OCI-LY3 (cell line): ENCODE measurements at regions not wholly inside any gene's neighbourhood (a gene's known extent, or its start where the extent isn't known, plus 50 kb on each side); places are given as distances from the start of the nearest gene placed in this dataset.

ENCODE experiments used
- H2AFZ ChIP-seq: fragments of 200-600, 300-600 bp; shearing (Covaris generic); 2 replicates; pipeline ENCODE4 v1.6.0; 2014; ENCODE audit warnings: antibody characterized with exemption, low read depth, low read length
- H3K27ac ChIP-seq: fragments of 200-600, 300-600 bp; sonication (generic); 2 replicates; pipeline ENCODE4 v1.5.1; 2014; ENCODE audit warnings: mild to moderate bottlenecking, low read length, moderate library complexity, mixed read lengths
- H3K27me3 ChIP-seq: fragments of 200-600, 300-600 bp; sonication (generic); 2 replicates; pipeline ENCODE4 v1.6.1; 2014; ENCODE audit warnings: low read depth, low read length, mixed read lengths
- H3K36me3 ChIP-seq: fragments of 200-600, 300-600 bp; sonication (generic); replicated peaks from 2 replicates; pipeline ENCODE3; 2014; ENCODE audit warnings: low read depth, low read length, mixed read lengths
- H3K4me1 ChIP-seq: fragments of 300-600, 200-600 bp; sonication (generic); 2 replicates; pipeline ENCODE4 v1.6.1; 2014; ENCODE audit warnings: low read length, mixed read lengths
- H3K4me2 ChIP-seq: fragments of 200-600, 300-600 bp; sonication (generic); 2 replicates; pipeline ENCODE4 v1.6.1; 2014; ENCODE audit warnings: low read length, mixed read lengths
- H3K4me3 ChIP-seq: fragments of 300-600, 200-600 bp; sonication (generic); 2 replicates; pipeline ENCODE4 v1.5.1; 2014; ENCODE audit warnings: antibody characterized with exemption, mild to moderate bottlenecking, low read length, moderate library complexity
- H3K79me2 ChIP-seq: fragments of 300-600, 200-600 bp; shearing (Covaris generic); 2 replicates; pipeline ENCODE4 v1.6.1; 2014; ENCODE audit warnings: mild to moderate bottlenecking, low read length, mixed read lengths
- H3K9ac ChIP-seq: fragments of 300-600, 200-600 bp; shearing (Covaris generic); 2 replicates; pipeline ENCODE4 v1.6.0; 2014; ENCODE audit warnings: mild to moderate bottlenecking, low read length, moderate library complexity
- H3K9me3 ChIP-seq: fragments of 200-600, 300-600 bp; shearing (Covaris generic); 2 replicates; pipeline ENCODE4 v1.6.1; 2014; ENCODE audit warnings: low read length, mixed read lengths; ENCODE audit not compliant: insufficient read depth
- H4K20me1 ChIP-seq: fragments of 200-600, 300-600 bp; sonication (generic); 2 replicates; pipeline ENCODE4 v1.6.1; 2016; ENCODE audit warnings: low read length, mixed read lengths; ENCODE audit not compliant: insufficient read depth
- EZH2phosphoT487 ChIP-seq: fragments of 200-600 bp; shearing (Covaris generic); IDR thresholded peaks from 2 replicates; pipeline ENCODE4 v1.6.1; 2018; ENCODE audit warnings: antibody characterized with exemption, mixed run types, low read depth
- TF ChIP-seq, protein P1 (sequence below): fragments of 200-600, 300-600 bp; sonication (generic); IDR thresholded peaks from 2 replicates; pipeline ENCODE4 v1.5.1; 2014; ENCODE audit warnings: antibody characterized with exemption, low read length, low read depth

DNA sequence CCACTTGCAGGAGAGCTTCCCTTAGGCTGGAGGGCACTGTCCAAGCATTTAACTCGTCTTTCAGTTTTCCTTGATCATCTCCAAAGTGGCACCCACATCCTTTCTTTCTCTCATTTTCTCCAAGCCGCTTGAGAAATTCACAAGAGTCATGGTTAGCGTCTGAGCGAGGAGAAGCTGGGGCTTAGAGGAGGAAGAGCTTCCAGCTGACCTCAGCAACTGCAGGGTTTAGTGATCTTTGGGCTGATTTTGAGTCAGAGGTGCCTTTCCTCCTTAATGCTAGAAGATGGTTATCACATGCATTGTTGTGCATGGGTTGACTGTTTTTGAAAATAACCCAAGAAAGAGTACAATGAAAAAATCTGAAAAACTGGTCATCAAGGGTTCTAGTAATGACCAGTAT is 134.7 kb downstream of the GADD45G start:
- Histone ChIP-seq H3K4me1 (peaks cover 48% of the 10 kb centered on the region), H3K9ac (peak overlapping the region; percentile 37; the same call in 1 of the 2 replicates), H4K20me1 (no peaks in the 10 kb centered on the region), H3K27ac (peak overlapping the region; percentile 55), H3K4me3 (peak overlapping the region; percentile 65; the same call in 1 of the 2 replicates), H3K79me2 (no peaks in the 10 kb centered on the region), H3K4me2 (peak overlapping the region; percentile 78), H2AFZ (0 out of 2 replicates have a peak overlapping the region, but pooled peaks have one; percentile 44), H3K36me3 (no peaks in the 10 kb centered on the region), H3K27me3 (no peaks in the 10 kb centered on the region), H3K9me3 (no peaks in the 10 kb centered on the region)
- TF ChIP-seq, protein P1, sequence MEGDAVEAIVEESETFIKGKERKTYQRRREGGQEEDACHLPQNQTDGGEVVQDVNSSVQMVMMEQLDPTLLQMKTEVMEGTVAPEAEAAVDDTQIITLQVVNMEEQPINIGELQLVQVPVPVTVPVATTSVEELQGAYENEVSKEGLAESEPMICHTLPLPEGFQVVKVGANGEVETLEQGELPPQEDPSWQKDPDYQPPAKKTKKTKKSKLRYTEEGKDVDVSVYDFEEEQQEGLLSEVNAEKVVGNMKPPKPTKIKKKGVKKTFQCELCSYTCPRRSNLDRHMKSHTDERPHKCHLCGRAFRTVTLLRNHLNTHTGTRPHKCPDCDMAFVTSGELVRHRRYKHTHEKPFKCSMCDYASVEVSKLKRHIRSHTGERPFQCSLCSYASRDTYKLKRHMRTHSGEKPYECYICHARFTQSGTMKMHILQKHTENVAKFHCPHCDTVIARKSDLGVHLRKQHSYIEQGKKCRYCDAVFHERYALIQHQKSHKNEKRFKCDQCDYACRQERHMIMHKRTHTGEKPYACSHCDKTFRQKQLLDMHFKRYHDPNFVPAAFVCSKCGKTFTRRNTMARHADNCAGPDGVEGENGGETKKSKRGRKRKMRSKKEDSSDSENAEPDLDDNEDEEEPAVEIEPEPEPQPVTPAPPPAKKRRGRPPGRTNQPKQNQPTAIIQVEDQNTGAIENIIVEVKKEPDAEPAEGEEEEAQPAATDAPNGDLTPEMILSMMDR = no peak
- TF ChIP-seq EZH2phosphoT487 = no peak

DNA sequence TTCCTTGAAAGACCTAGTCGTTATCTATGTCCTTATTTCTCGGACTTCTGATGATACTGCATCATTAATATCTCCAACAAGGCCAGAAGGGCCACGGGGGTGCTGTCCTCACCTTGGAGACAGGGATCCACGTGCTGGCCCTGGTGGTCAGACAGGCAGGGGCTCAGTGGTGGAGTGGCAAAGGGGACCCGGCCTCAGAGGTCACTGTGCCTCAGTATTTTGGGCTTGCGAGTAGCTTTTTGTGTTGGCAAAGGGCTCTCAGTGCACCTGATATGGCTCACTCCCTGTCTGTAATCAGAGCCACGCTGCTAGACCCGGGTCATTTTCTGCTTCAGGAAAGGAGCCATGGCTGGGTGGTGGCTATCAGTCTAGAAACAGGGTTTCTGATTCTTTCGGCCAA is 135.1 kb downstream of the GADD45G start:
- peak overlapping the region; percentile 37; the same call in 1 of the 2 replicates for H3K9ac ChIP-seq
- peak overlapping the region; percentile 65; the same call in 1 of the 2 replicates for H3K4me3 ChIP-seq
- H3K27me3 ChIP-seq = no peaks in the 10 kb centered on the region
- peak overlapping the region; percentile 78 for H3K4me2 ChIP-seq
- no peak for TF ChIP-seq EZH2phosphoT487
- TF ChIP-seq, protein P1 = no peak
- H3K4me1 ChIP-seq = peaks cover 48% of the 10 kb centered on the region
- peak overlapping the region; percentile 44; the same call in 1 of the 2 replicates for H2AFZ ChIP-seq
- no peaks in the 10 kb centered on the region for H3K9me3 ChIP-seq
- no peaks in the 10 kb centered on the region for H3K36me3 ChIP-seq
- H3K27ac ChIP-seq = peak overlapping the region; percentile 55
- no peaks in the 10 kb centered on the region for H4K20me1 ChIP-seq
- no peaks in the 10 kb centered on the region for H3K79me2 ChIP-seq

DNA sequence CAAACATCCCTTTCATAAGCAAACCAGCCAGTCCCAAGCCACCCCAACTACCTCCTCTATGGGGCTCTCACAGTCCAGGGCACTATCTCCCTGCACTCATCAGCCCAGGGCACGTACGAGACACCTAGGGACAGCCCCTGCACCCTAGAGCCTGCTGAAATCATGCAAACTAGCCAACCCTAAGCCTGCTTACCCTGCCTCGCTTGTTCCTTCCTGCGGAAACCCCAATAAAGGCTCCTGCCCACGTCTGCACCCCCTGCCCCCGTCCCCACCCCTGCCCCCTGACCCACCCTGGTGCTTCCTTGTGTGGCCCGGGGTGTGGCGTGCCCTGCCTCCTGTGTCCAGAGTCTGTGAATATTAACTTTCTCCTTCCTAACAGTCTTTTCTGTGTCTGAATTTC is 135.9 kb downstream of the GADD45G start:
- H3K4me1 ChIP-seq = peaks cover 48% of the 10 kb centered on the region
- H3K4me2 ChIP-seq = peak overlapping the region; percentile 78
- H3K9ac ChIP-seq = peak overlapping the region; percentile 43
- TF ChIP-seq, protein P1 = 0 out of 2 replicates have a peak, but pooled peaks have one; percentile 30
- no peak for TF ChIP-seq EZH2phosphoT487
- H3K27me3 ChIP-seq = no peaks in the 10 kb centered on the region
- peak overlapping the region; percentile 55 for H3K27ac ChIP-seq
- H3K36me3 ChIP-seq = no peaks in the 10 kb centered on the region
- peak overlapping the region; percentile 65 for H3K4me3 ChIP-seq
- no peaks in the 10 kb centered on the region for H3K79me2 ChIP-seq
- H3K9me3 ChIP-seq = no peaks in the 10 kb centered on the region
- H4K20me1 ChIP-seq = no peaks in the 10 kb centered on the region
- peak overlapping the region; percentile 44; the same call in 1 of the 2 replicates for H2AFZ ChIP-seq

DNA sequence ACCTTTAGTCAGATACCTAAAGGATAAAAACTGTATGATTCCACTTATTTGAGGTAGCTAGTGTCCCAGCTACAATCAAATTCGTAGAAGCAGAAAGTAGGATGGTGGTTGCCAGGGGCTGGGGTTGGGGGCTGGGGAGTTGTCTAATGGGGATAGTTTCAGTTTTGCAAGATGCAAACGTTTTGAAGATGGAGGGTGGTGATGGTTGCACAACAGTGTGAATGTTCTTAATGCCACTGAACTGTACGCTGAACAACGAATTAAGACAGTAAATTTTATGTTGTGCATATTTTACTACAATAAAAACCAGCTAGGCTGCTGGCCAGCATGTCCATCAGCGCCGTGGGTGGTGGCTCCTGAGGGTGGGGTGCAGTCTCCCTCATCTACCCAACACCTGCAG is 137.8 kb downstream of the GADD45G start:
- Histone ChIP-seq H4K20me1 (no peaks in the 10 kb centered on the region), H3K27me3 (no peaks in the 10 kb centered on the region), H3K79me2 (no peaks in the 10 kb centered on the region), H3K4me1 (peaks cover 48% of the 10 kb centered on the region), H3K9me3 (no peaks in the 10 kb centered on the region), H3K36me3 (no peaks in the 10 kb centered on the region), H3K4me2 (peak overlapping the region; percentile 23; the same call in 1 of the 2 replicates), H3K9ac (no peak overlapping the region), H3K27ac (no peak overlapping the region), H3K4me3 (no peak overlapping the region), H2AFZ (peak overlapping the region; percentile 42; the same call in 1 of the 2 replicates)
- TF ChIP-seq EZH2phosphoT487 = no peak
- TF ChIP-seq, protein P1 = no peak
